Neural crest cell (in vitro differentiated cells): ENCODE measurements at regions not wholly inside any gene's neighbourhood (a gene's known extent, or its start where the extent isn't known, plus 50 kb on each side); places are given as distances from the start of the nearest gene placed in this dataset.
A peak's percentile ranks its signal among the peaks of the same experiment; 100 is the strongest.

Source experiments
- DNase-seq: peaks from one replicate; pipeline ENCODE4 v3.0.0; 2021; ENCODE audit warnings: low read depth, mixed read lengths, low spot score
- H3K27ac Mint-ChIP-seq: one replicate; pipeline ENCODE4 v1.8.0; 2021; ENCODE audit warnings: mild to moderate bottlenecking, mixed read lengths; ENCODE audit not compliant: unreplicated experiment
- H3K27me3 Mint-ChIP-seq: 2 replicates; pipeline ENCODE4 v1.8.0; 2021; ENCODE audit warnings: low read depth, mild to moderate bottlenecking, mixed read lengths
- H3K36me3 Mint-ChIP-seq: 2 replicates; pipeline ENCODE4 v1.8.0; 2021; ENCODE audit warnings: low read depth, mild to moderate bottlenecking, mixed read lengths
- H3K4me1 Mint-ChIP-seq: 2 replicates; pipeline ENCODE4 v1.8.0; 2021; ENCODE audit warnings: mixed read lengths
- H3K4me3 Mint-ChIP-seq: one replicate; pipeline ENCODE4 v1.8.0; 2021; ENCODE audit warnings: mild to moderate bottlenecking, mixed read lengths
- H3K9me3 Mint-ChIP-seq: 2 replicates; pipeline ENCODE4 v1.8.0; 2021; ENCODE audit warnings: mixed read lengths
- CTCF ChIP-seq: fragments of 200-600 bp; sonication (generic); conservative IDR thresholded peaks from 2 replicates; pipeline ENCODE4 v1.5.0; 2021; ENCODE audit warnings: antibody characterized with exemption, mild to moderate bottlenecking

DNA sequence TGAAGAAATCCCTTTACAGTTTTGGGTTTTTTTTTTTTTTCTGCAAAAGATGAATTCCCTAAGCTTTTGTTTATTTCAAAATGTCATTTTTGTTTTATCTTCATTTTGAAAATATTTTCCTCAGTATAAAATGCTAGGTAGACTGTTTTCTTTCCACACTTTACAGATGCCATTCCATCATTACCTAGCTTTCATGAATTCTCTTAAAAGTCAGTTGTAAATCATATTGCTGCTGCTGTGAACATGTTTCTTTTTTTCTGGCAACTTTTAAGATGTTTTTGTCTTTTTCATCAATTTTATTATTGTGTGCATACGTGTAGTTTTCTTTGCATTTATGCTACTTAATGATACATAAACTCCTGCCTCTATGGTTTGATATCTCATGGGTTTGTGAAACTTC is 168.3 kb downstream of the FAXC start:
- no peak for DNase-seq
- no peak for TF ChIP-seq CTCF
- H3K4me3 Mint-ChIP-seq, result no peak overlapping the region

GRCh38 chr6:99178168-99178567 is 171.3 kb downstream of the FAXC start:
- H3K9me3 Mint-ChIP-seq, result peaks cover 18% of the 10 kb centered on the region
- no peak for TF ChIP-seq CTCF
- no peak overlapping the region for H3K27ac Mint-ChIP-seq
- no peaks in the 10 kb centered on the region for H3K27me3 Mint-ChIP-seq
- no peaks in the 10 kb centered on the region for H3K4me1 Mint-ChIP-seq
- peaks cover 9% of the 10 kb centered on the region for H3K36me3 Mint-ChIP-seq
- DNase-seq, result no peak
- no peak overlapping the region for H3K4me3 Mint-ChIP-seq

More for the DNA sequence above, 168.3 kb downstream of the FAXC start:
- Mint-ChIP-seq H3K27ac (no peak overlapping the region), H3K36me3 (peaks cover 9% of the 10 kb centered on the region), H3K4me1 (no peaks in the 10 kb centered on the region), H3K9me3 (peaks cover 18% of the 10 kb centered on the region), H3K27me3 (no peaks in the 10 kb centered on the region)

- Mint-ChIP-seq H3K27ac (no peak overlapping the region), H3K36me3 (peaks cover 9% of the 10 kb centered on the region), H3K4me1 (no peaks in the 10 kb centered on the region), H3K4me3 (no peak overlapping the region), H3K9me3 (peaks cover 18% of the 10 kb centered on the region), H3K27me3 (no peaks in the 10 kb centered on the region)
- DNase-seq, result no peak
- TF ChIP-seq CTCF, result no peak
These were observed 171.7 kb downstream of the FAXC start for GRCh38 chr6:99177736-99178135.

GRCh38 chr6:99165838-99166237 is 183.6 kb downstream of the FAXC start:
- H3K27me3 Mint-ChIP-seq, result no peaks in the 10 kb centered on the region
- H3K27ac Mint-ChIP-seq, result no peak overlapping the region
- H3K4me1 Mint-ChIP-seq, result no peaks in the 10 kb centered on the region
- H3K4me3 Mint-ChIP-seq, result no peak overlapping the region
- no peaks in the 10 kb centered on the region for H3K36me3 Mint-ChIP-seq
- no peak for DNase-seq
- TF ChIP-seq CTCF, result no peak
- H3K9me3 Mint-ChIP-seq, result no peaks in the 10 kb centered on the region

- Mint-ChIP-seq H3K27me3 (no peaks in the 10 kb centered on the region), H3K4me3 (no peak overlapping the region), H3K9me3 (no peaks in the 10 kb centered on the region), H3K27ac (no peak overlapping the region), H3K4me1 (no peaks in the 10 kb centered on the region), H3K36me3 (no peaks in the 10 kb centered on the region)
- no peak for DNase-seq
- TF ChIP-seq CTCF, result no peak
These were observed 197.2 kb downstream of the FAXC start for GRCh38 chr6:99152347-99152643.

- peak; percentile 80 for TF ChIP-seq CTCF
- Mint-ChIP-seq H3K36me3 (no peaks in the 10 kb centered on the region), H3K4me1 (no peaks in the 10 kb centered on the region), H3K4me3 (no peak overlapping the region), H3K27ac (no peak overlapping the region), H3K27me3 (no peaks in the 10 kb centered on the region), H3K9me3 (no peaks in the 10 kb centered on the region)
- peak; percentile 65 for DNase-seq
These were observed 197.7 kb downstream of the FAXC start for GRCh38 chr6:99151634-99152346.
